Right lobe of liver (tissue), 4 donors: ENCODE measurements at regions not wholly inside any gene's neighbourhood (a gene's known extent, or its start where the extent isn't known, plus 50 kb on each side); places are given as distances from the start of the nearest gene placed in this dataset.

Experiments
- POLR2A ChIP-seq: fragments of 450-650 bp; IDR thresholded peaks from one replicate; pipeline ENCODE4 v1.6.1; 2017; ENCODE audit warnings: antibody characterized with exemption, mild to moderate bottlenecking
- TF ChIP-seq, protein P1 (sequence below), 4 donors: fragments of 200-600 bp in 3 of 4; fragments of 450-650 bp in 1 of 4; IDR thresholded peaks; one replicate each; pipeline versions ENCODE4 v1.5.1 to v1.8.0; 2016 to 2022; ENCODE audit warnings: antibody characterized with exemption in 4 of 4, mild to moderate bottlenecking in 2 of 4
- donor health status: DM: no; HTN: no; CAD: no.
- donor health status: DM: no; HTN: no; CAD: no.
- donor health status: DM: no; HTN: yes; CAD: no.

- TF ChIP-seq, protein P1, sequence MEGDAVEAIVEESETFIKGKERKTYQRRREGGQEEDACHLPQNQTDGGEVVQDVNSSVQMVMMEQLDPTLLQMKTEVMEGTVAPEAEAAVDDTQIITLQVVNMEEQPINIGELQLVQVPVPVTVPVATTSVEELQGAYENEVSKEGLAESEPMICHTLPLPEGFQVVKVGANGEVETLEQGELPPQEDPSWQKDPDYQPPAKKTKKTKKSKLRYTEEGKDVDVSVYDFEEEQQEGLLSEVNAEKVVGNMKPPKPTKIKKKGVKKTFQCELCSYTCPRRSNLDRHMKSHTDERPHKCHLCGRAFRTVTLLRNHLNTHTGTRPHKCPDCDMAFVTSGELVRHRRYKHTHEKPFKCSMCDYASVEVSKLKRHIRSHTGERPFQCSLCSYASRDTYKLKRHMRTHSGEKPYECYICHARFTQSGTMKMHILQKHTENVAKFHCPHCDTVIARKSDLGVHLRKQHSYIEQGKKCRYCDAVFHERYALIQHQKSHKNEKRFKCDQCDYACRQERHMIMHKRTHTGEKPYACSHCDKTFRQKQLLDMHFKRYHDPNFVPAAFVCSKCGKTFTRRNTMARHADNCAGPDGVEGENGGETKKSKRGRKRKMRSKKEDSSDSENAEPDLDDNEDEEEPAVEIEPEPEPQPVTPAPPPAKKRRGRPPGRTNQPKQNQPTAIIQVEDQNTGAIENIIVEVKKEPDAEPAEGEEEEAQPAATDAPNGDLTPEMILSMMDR (IDR thresholded peaks at IDR 0.05), result no peak
- no peak for TF ChIP-seq POLR2A
Measured at GRCh38 chr1:181206513-181206912, 118.0 kb downstream of the IER5 start.
